ENCODE measurements at regions not wholly inside any gene's neighbourhood (a gene's known extent, or its start where the extent isn't known, plus 50 kb on each side); places are given as distances from the start of the nearest gene placed in this dataset.

DNA sequence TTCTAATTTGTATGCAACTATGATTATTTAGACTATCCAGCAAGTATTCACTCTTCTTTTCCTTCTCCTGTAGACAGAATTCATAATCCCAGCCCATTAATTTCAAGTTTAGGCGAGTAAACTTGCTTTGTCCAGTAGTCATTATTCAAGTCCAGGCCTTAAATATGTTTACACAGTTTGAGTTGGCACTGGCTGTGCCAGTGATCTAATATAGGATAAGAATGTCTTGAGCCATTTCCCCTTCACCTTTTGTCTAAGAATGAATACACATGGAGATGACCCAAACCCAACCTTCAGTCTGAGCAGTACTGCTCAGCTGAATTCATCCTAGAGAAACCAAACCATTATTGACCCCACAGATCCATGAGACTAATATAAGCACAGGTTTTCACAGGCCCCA is 930.4 kb upstream of the CDH8 start:
- intact Hi-C loops (cut with DNase I), result no loop called here
- no peak for DNase-seq (ENCODE audit: low spot score)
- no peaks in the 10 kb centered on the region for H3K4me1 ChIP-seq (replicated peaks)
- TF ChIP-seq POLR2AphosphoS5 (IDR thresholded peaks at IDR 0.05), result no peak
- no peak for TF ChIP-seq POLR2A (IDR thresholded peaks at IDR 0.05)
- TF ChIP-seq, protein P1, sequence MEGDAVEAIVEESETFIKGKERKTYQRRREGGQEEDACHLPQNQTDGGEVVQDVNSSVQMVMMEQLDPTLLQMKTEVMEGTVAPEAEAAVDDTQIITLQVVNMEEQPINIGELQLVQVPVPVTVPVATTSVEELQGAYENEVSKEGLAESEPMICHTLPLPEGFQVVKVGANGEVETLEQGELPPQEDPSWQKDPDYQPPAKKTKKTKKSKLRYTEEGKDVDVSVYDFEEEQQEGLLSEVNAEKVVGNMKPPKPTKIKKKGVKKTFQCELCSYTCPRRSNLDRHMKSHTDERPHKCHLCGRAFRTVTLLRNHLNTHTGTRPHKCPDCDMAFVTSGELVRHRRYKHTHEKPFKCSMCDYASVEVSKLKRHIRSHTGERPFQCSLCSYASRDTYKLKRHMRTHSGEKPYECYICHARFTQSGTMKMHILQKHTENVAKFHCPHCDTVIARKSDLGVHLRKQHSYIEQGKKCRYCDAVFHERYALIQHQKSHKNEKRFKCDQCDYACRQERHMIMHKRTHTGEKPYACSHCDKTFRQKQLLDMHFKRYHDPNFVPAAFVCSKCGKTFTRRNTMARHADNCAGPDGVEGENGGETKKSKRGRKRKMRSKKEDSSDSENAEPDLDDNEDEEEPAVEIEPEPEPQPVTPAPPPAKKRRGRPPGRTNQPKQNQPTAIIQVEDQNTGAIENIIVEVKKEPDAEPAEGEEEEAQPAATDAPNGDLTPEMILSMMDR (IDR thresholded peaks at IDR 0.05), result no peak
- H3K27ac ChIP-seq, result no peak overlapping the region
- no peaks in the 10 kb centered on the region for H3K27me3 ChIP-seq (replicated peaks; ENCODE audit: insufficient read depth)
- no peak overlapping the region for H3K4me3 ChIP-seq
- no peaks in the 10 kb centered on the region for H3K36me3 ChIP-seq
- 45% methylated on average over 1 of the region's 1 CpG for WGBS
- H3K9me3 ChIP-seq, result no peaks in the 10 kb centered on the region

GRCh38 chr16:62965831-62966230 is 929.6 kb upstream of the CDH8 start:
- intact Hi-C loops (cut with DNase I), result no loop called here
- no peaks in the 10 kb centered on the region for H3K36me3 ChIP-seq
- no peaks in the 10 kb centered on the region for H3K9me3 ChIP-seq
- no peaks in the 10 kb centered on the region for H3K4me1 ChIP-seq (replicated peaks)
- TF ChIP-seq POLR2A (IDR thresholded peaks at IDR 0.05) (no peak), POLR2AphosphoS5 (IDR thresholded peaks at IDR 0.05) (no peak)
- TF ChIP-seq, protein P1 (IDR thresholded peaks at IDR 0.05), result no peak
- H3K27me3 ChIP-seq (replicated peaks; ENCODE audit: insufficient read depth), result no peaks in the 10 kb centered on the region
- WGBS, result 88% methylated on average over 3 of the region's 3 CpGs
- DNase-seq (ENCODE audit: low spot score), result no peak
- H3K4me3 ChIP-seq, result no peak overlapping the region
- H3K27ac ChIP-seq, result no peak overlapping the region

- Histone ChIP-seq H3K4me3 (no peak overlapping the region), H3K9me3 (no peaks in the 10 kb centered on the region), H3K27ac (no peak overlapping the region), H3K4me1 (replicated peaks) (no peaks in the 10 kb centered on the region), H3K27me3 (replicated peaks; ENCODE audit: insufficient read depth) (no peaks in the 10 kb centered on the region), H3K36me3 (no peaks in the 10 kb centered on the region)
- no peak for DNase-seq (ENCODE audit: low spot score)
- TF ChIP-seq, protein P1 (IDR thresholded peaks at IDR 0.05), result no peak
- 44% methylated on average over 2 of the region's 2 CpGs for whole genome bisulfite sequencing
- intact Hi-C loops (cut with DNase I), result no loop called here
Observed at GRCh38 chr16:62963846-62964245, 927.6 kb upstream of the CDH8 start.

DNA sequence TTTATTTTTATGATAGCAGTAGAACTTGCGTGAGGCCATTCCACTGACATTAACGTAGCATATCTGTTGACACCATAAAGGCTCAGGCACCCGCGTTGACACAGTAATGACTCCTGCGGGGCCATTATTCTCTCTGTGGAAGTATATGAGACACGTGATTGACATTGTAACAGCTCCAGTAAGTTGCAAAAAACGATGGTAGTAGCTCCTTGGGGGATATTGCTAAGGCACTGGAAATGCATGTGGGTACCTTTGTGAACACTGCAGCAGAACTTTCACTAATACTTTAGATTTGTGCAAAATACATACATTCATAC is 918.8 kb upstream of the CDH8 start:
- Histone ChIP-seq H3K4me3 (no peak overlapping the region), H3K27ac (no peak overlapping the region), H3K27me3 (replicated peaks; ENCODE audit: insufficient read depth) (no peaks in the 10 kb centered on the region), H3K4me1 (replicated peaks) (no peaks in the 10 kb centered on the region), H3K36me3 (no peaks in the 10 kb centered on the region), H3K9me3 (no peaks in the 10 kb centered on the region)
- DNase-seq (ENCODE audit: low spot score), result no peak
- TF ChIP-seq, protein P1 (IDR thresholded peaks at IDR 0.05), result no peak
- TF ChIP-seq POLR2AphosphoS5 (IDR thresholded peaks at IDR 0.05), result no peak
- no peak for TF ChIP-seq POLR2A (IDR thresholded peaks at IDR 0.05)
- intact Hi-C loops (cut with DNase I), result no loop called here
- WGBS, result 26% methylated on average over 7 of the region's 7 CpGs

- Histone ChIP-seq H3K4me3 (no peak overlapping the region), H3K36me3 (no peaks in the 10 kb centered on the region), H3K27ac (no peak overlapping the region), H3K27me3 (replicated peaks; ENCODE audit: insufficient read depth) (no peaks in the 10 kb centered on the region), H3K4me1 (replicated peaks) (no peaks in the 10 kb centered on the region), H3K9me3 (no peaks in the 10 kb centered on the region)
- no peak for DNase-seq (ENCODE audit: low spot score)
- TF ChIP-seq POLR2A (IDR thresholded peaks at IDR 0.05) (no peak), POLR2AphosphoS5 (IDR thresholded peaks at IDR 0.05) (no peak)
- TF ChIP-seq, protein P1 (IDR thresholded peaks at IDR 0.05), result no peak
- intact Hi-C loops (cut with DNase I), result no loop called here
- WGBS, result 36% methylated on average over 9 of the region's 9 CpGs
Observed at GRCh38 chr16:62954144-62955032, 918.1 kb upstream of the CDH8 start.

Measured in prostate gland (tissue), 2 donors.